ENCODE measurements at regions not wholly inside any gene's neighbourhood (a gene's known extent, or its start where the extent isn't known, plus 50 kb on each side); places are given as distances from the start of the nearest gene placed in this dataset.

GRCh38 chr3:94693997-94694640 is 631.3 kb downstream of the NSUN3 start:
- Histone ChIP-seq H3K27ac (no peak overlapping the region), H3K4me3 (no peak overlapping the region)
- no peak for DNase-seq (ENCODE audit: low spot score)
- no peak for TF ChIP-seq CTCF (IDR thresholded peaks at IDR 0.05)

- no peak for TF ChIP-seq CTCF (IDR thresholded peaks at IDR 0.05)
- Histone ChIP-seq H3K27ac (no peak overlapping the region), H3K4me3 (no peak overlapping the region)
- DNase-seq (ENCODE audit: low spot score), result no peak
Observed at GRCh38 chr3:94694894-94695293, 632.0 kb downstream of the NSUN3 start.

GRCh38 chr3:94704467-94704866 is 641.6 kb downstream of the NSUN3 start:
- no peak for TF ChIP-seq CTCF (IDR thresholded peaks at IDR 0.05)
- no peak overlapping the region for H3K4me3 ChIP-seq
- no peak for DNase-seq (ENCODE audit: low spot score)
- H3K27ac ChIP-seq, result no peak overlapping the region

- TF ChIP-seq CTCF (IDR thresholded peaks at IDR 0.05), result no peak
- DNase-seq (ENCODE audit: low spot score), result no peak
- Histone ChIP-seq H3K4me3 (no peak overlapping the region), H3K27ac (no peak overlapping the region)
Observed at GRCh38 chr3:94709249-94709902, 646.5 kb downstream of the NSUN3 start.

GRCh38 chr3:94714194-94714593 is 651.3 kb downstream of the NSUN3 start:
- no peak for TF ChIP-seq CTCF (IDR thresholded peaks at IDR 0.05)
- no peak overlapping the region for H3K27ac ChIP-seq
- no peak overlapping the region for H3K4me3 ChIP-seq
- no peak for DNase-seq (ENCODE audit: low spot score)

- TF ChIP-seq CTCF (IDR thresholded peaks at IDR 0.05), result no peak
- H3K4me3 ChIP-seq, result no peak overlapping the region
- no peak for DNase-seq (ENCODE audit: low spot score)
- H3K27ac ChIP-seq, result no peak overlapping the region
Observed at GRCh38 chr3:94716326-94717018, 653.6 kb downstream of the NSUN3 start.

Data from coronary artery (tissue), 2 donors.